Heart left ventricle (tissue), 16 donors: ENCODE measurements at regions not wholly inside any gene's neighbourhood (a gene's known extent, or its start where the extent isn't known, plus 50 kb on each side); places are given as distances from the start of the nearest gene placed in this dataset.
A peak's percentile ranks its signal among the peaks of the same experiment; 100 is the strongest.

Experiments
- ATAC-seq, 4 donors: fragments of 200-7000 bp; cut with Tn5 transposase; one replicate each; pipeline ENCODE4 v1.9.1; 2020 to 2022; ENCODE audit warnings: moderate library complexity in 4 of 4, mild to moderate bottlenecking in 3 of 4, moderate number of reproducible peaks in 1 of 4
- DNase-seq, 5 donors: peaks; one replicate each; pipeline ENCODE4 v3.0.0-alpha.2; 2020
- H3K27ac ChIP-seq, 12 donors: fragments of 200-600 bp; sonication (generic) in 4 of 12; one replicate each; pipeline versions ENCODE4 v1.5.0 to v1.8.0; 2016 to 2022; ENCODE audit warnings: mild to moderate bottlenecking in 2 of 12
- H3K27me3 ChIP-seq, 9 donors: fragments of 200-600 bp; sonication (generic) in 2 of 9; one replicate each; pipeline versions ENCODE4 v1.5.1 to v1.8.0; 2016 to 2022; ENCODE audit warnings: mild to moderate bottlenecking in 3 of 9
- H3K36me3 ChIP-seq, 9 donors: fragments of 200-600 bp; sonication (generic) in 2 of 9; one replicate each; pipeline versions ENCODE4 v1.5.0 to v1.8.0; 2018 to 2022; ENCODE audit warnings: mild to moderate bottlenecking in 2 of 9
- H3K4me1 ChIP-seq, 12 donors: fragments of 200-600 bp; sonication (generic) in 4 of 12; one replicate each; pipeline versions ENCODE4 v1.5.0 to v1.8.0; 2016 to 2022; ENCODE audit warnings: mild to moderate bottlenecking in 3 of 12
- H3K4me3 ChIP-seq, 12 donors: fragments of 200-600 bp; sonication (generic) in 4 of 12; one replicate each; pipeline versions ENCODE4 v1.5.0 to v1.8.0; 2017 to 2022; ENCODE audit warnings: mild to moderate bottlenecking in 9 of 12, moderate library complexity in 4 of 12
- H3K9me3 ChIP-seq, 12 donors: fragments of 200-600 bp; sonication (generic) in 4 of 12; one replicate each; pipeline versions ENCODE4 v1.5.0 to v1.8.0; 2016 to 2022; ENCODE audit warnings: mild to moderate bottlenecking in 1 of 12
- CTCF ChIP-seq, 12 donors: fragments of 200-600 bp; sonication (generic) in 4 of 12; IDR thresholded peaks; one replicate each; pipeline versions ENCODE4 v1.5.0 to v1.8.0; 2018 to 2022; ENCODE audit warnings: antibody characterized with exemption in 12 of 12, mild to moderate bottlenecking in 5 of 12
- POLR2A ChIP-seq, 2 donors: fragments of 450-650 bp; IDR thresholded peaks; one replicate each; pipeline ENCODE4 v1.6.1; 2017; ENCODE audit warnings: antibody characterized with exemption in 2 of 2, mild to moderate bottlenecking in 2 of 2, moderate library complexity in 2 of 2
- WGBS, 4 donors: extraction: QIAGEN DNeasy Blood & Tissue Kit in 2 of 4; methylation state at CpG; one replicate each; pipeline versions ENCODE4 v1.1.5 to v1.1.7; 2013 to 2018; 5-methylcytosine and 5-hydroxymethylcytosine counted together
- intact Hi-C, 10 donors: fragments of 100-400 bp; cut with DNase I; formaldehyde crosslinking; loops; one replicate each; pipeline versions ENCODE4 v1.11.1 to v1.14.2; 2022
- donor health status: ischemic (EF 13 %, LVEDD 7.1; RV severe dilation, severe dysfunction).
- donor health status: healthy with polysubstance abuse.
- donor health status: DM: no; HTN: yes; CAD: no.
- donor health status: DM: no; HTN: no; CAD: no.
- donor health status: ischemic (EF 25% LVEDD 6.9; RV normal size, moderate dysfunction).
- donor health status: ischemic (EF 25% LVEDD 5.7; RV mildly dilated, moderate dysfunction).
- donor health status: healthy.
- donor health status: DM: yes; HTN: yes; CAD: no.
- donor health status: ischemic (EF 35%, LVEDD 5.7; RV mildly dilated, moderate dysfunction).
- donor health status: nonischemic (EF 11% LVEDD 7.7; RV severe dilation, severe dysfunction).
- donor health status: DM: yes; HTN: yes; CAD: no.
- donor health status: PGD.
- donor health status: ischemic (EF 29% LVEDD 5.4; RV normal size, mild dysfunction).
- donor health status: nonischemic (EF 23%, LVEDD 6.1; RV moderate dilation, normal function).

DNA sequence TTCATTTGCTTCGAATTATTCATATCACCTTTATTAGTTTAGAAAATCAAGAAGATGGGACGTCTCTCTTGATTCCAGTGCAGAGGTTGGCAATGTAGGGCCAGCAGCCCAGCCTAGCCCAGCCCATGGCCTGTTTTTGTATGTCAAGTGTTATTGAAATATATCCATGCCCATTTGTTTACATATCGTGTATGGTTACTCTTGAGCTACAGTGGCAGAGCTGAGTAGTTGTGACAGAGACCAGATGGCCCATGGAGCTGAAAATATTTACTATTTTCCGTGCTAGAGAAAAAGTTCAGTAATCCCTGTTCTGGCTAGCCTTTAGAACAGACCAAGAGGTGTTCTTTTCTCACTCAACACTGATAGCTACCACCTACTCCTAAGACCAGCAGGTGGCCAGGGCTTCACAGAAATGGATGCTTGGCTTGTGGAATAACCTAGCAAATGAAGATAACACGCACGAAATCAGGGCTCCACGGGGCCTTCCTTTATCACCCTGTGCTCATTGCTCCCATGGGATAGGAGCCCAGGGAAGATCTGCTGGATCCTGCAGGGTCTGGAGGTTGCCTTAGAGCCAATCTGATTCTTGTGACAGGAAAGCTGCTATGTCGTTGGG, 123.2 kb upstream of the ANKFN1 start:
- ATAC-seq (no peak), DNase-seq (no peak)
- Histone ChIP-seq H3K4me3 (no peak overlapping the region), H3K4me1 (no peaks in the 10 kb centered on the region), H3K27ac (no peak overlapping the region), H3K9me3 (no peaks in the 10 kb centered on the region), H3K27me3 (peaks cover 0 to 4% (median 0%) of the 10 kb centered on the region in 9 donors), H3K36me3 (no peaks in the 10 kb centered on the region)
- 33 to 47% (median 41%) methylated on average over 8 of the region's 8 CpGs for WGBS, 4 donors
- no peak for TF ChIP-seq CTCF (IDR thresholded peaks at IDR 0.05)
- TF ChIP-seq POLR2A (IDR thresholded peaks at IDR 0.05) = no peak
- intact Hi-C loops = no loop called here

GRCh38 chr17:56031636-56032035, 121.6 kb upstream of the ANKFN1 start:
- no peak for ATAC-seq
- intact Hi-C loops = no loop called here
- TF ChIP-seq CTCF (IDR thresholded peaks at IDR 0.05) = no peak
- TF ChIP-seq POLR2A (IDR thresholded peaks at IDR 0.05) = no peak
- no peak for DNase-seq
- H3K9me3 ChIP-seq = no peaks in the 10 kb centered on the region
- peaks cover 0 to 4% (median 0%) of the 10 kb centered on the region in 9 donors for H3K27me3 ChIP-seq
- WGBS, 4 donors = 83 to 98% (median 88%) methylated on average over 2 of the region's 2 CpGs
- no peak overlapping the region for H3K27ac ChIP-seq
- H3K4me1 ChIP-seq = no peaks in the 10 kb centered on the region
- H3K36me3 ChIP-seq = no peaks in the 10 kb centered on the region
- no peak overlapping the region for H3K4me3 ChIP-seq

- Histone ChIP-seq H3K27me3 (peaks cover 0 to 10% (median 0%) of the 10 kb centered on the region in 9 donors), H3K4me1 (no peaks in the 10 kb centered on the region), H3K9me3 (no peaks in the 10 kb centered on the region), H3K27ac (peak overlapping the region in 1 of 12 donors; percentile 8), H3K4me3 (no peak overlapping the region), H3K36me3 (no peaks in the 10 kb centered on the region)
- no peak for TF ChIP-seq CTCF (IDR thresholded peaks at IDR 0.05)
- TF ChIP-seq POLR2A (IDR thresholded peaks at IDR 0.05) = no peak
- no peak for DNase-seq
- intact Hi-C loops = no loop called here
- ATAC-seq = no peak
- WGBS, 4 donors = 64 to 74% (median 70%) methylated on average over 6 of the region's 6 CpGs
Measured at GRCh38 chr17:56034197-56034635, 119.1 kb upstream of the ANKFN1 start.

DNA sequence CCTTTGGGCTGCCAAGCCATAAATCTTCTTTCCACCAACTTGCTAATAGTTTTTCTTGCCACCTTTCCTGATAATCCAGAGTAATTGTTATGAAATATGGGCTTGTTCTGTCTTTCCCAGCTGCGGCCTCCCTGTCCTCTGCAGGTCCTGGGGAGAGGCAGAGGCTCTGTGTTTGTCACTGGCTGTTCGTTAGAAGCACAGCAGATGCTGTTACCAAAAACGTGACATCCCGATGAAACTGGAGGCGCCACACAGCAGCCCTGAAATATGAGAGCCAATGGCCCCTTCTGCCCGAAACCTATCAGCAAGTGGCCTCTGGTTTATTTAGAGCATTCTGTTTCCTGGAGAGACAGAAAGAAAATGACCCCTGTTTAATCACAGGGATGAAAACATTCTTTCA, 115.1 kb upstream of the ANKFN1 start:
- H3K36me3 ChIP-seq = no peaks in the 10 kb centered on the region
- no peak overlapping the region for H3K4me3 ChIP-seq
- no peaks in the 10 kb centered on the region for H3K4me1 ChIP-seq
- DNase-seq = no peak
- no peak overlapping the region for H3K27ac ChIP-seq
- 53 to 62% (median 57%) methylated on average over 6 of the region's 6 CpGs for WGBS, 4 donors
- intact Hi-C loops = no loop called here
- H3K27me3 ChIP-seq = peaks cover 0 to 10% (median 0%) of the 10 kb centered on the region in 9 donors
- ATAC-seq = no peak
- TF ChIP-seq CTCF (IDR thresholded peaks at IDR 0.05) (no peak), POLR2A (IDR thresholded peaks at IDR 0.05) (no peak)
- no peaks in the 10 kb centered on the region for H3K9me3 ChIP-seq
